Sigmoid colon (tissue), 6 donors: ENCODE measurements at regions not wholly inside any gene's neighbourhood (a gene's known extent, or its start where the extent isn't known, plus 50 kb on each side); places are given as distances from the start of the nearest gene placed in this dataset.

ENCODE experiments used
- DNase-seq: peaks from one replicate; pipeline ENCODE4 v3.0.0-alpha.2; 2019
- H3K27ac ChIP-seq, 4 donors: fragments of 200-600 bp; sonication (generic); one replicate each; pipeline ENCODE4 v1.5.1; 2016 to 2019; ENCODE audit warnings: mild to moderate bottlenecking in 1 of 4
- H3K27me3 ChIP-seq, 3 donors: fragments of 200-600 bp; sonication (generic); one replicate each; pipeline ENCODE4 v1.5.1; 2019; ENCODE audit warnings: mild to moderate bottlenecking in 1 of 3
- H3K36me3 ChIP-seq, 4 donors: fragments of 200-600 bp; sonication (generic); one replicate each; pipeline ENCODE4 v1.5.1; 2016 to 2019
- H3K4me1 ChIP-seq, 4 donors: fragments of 200-600 bp; sonication (generic); one replicate each; pipeline ENCODE4 v1.5.1; 2017 to 2019
- H3K4me3 ChIP-seq, 4 donors: fragments of 200-600 bp; sonication (generic); one replicate each; pipeline ENCODE4 v1.5.1; 2017 to 2019; ENCODE audit warnings: mild to moderate bottlenecking in 2 of 4, moderate library complexity in 1 of 4
- H3K9me3 ChIP-seq, 4 donors: fragments of 200-600 bp in 3 of 4; sonication (generic) in 3 of 4; one replicate each; pipeline versions ENCODE4 v1.5.1 to v1.6.1; 2013 to 2019
- CTCF ChIP-seq, 4 experiments: fragments of 450-650 bp in 3 of 4; fragments of 200-600 bp in 1 of 4; IDR thresholded peaks; one replicate each; pipeline ENCODE4 v1.5.1; 2016 to 2019; ENCODE audit warnings: antibody characterized with exemption in 4 of 4, mild to moderate bottlenecking in 3 of 4, moderate library complexity in 2 of 4
- EP300 ChIP-seq, 4 donors: sonication (generic); formaldehyde crosslinking; IDR thresholded peaks; one replicate each; pipeline ENCODE4 v1.6.1; 2017; ENCODE audit warnings: antibody characterized with exemption in 4 of 4
- POLR2A ChIP-seq, 2 donors: fragments of 450-650 bp; IDR thresholded peaks; one replicate each; pipeline ENCODE4 v1.6.1; 2016; ENCODE audit warnings: antibody characterized with exemption in 2 of 2, mild to moderate bottlenecking in 2 of 2, moderate library complexity in 2 of 2
- POLR2AphosphoS5 ChIP-seq, 4 donors: sonication (generic); formaldehyde crosslinking; IDR thresholded peaks; one replicate each; pipeline ENCODE4 v1.6.1; 2017; ENCODE audit warnings: antibody characterized with exemption in 4 of 4
- WGBS, 2 donors: extraction: QIAGEN DNeasy Blood & Tissue Kit; methylation state at CpG; one replicate each; pipeline ENCODE4 v1.1.7; 2013; 5-methylcytosine and 5-hydroxymethylcytosine counted together
- intact Hi-C: fragments of 100-400 bp; cut with DNase I; formaldehyde crosslinking; loops from one replicate; pipeline ENCODE4 v1.15.1; 2023
- donor health status: healthy with polysubstance abuse.
- donor health status: healthy.

- Histone ChIP-seq H3K4me3 (no peak overlapping the region), H3K4me1 (no peaks in the 10 kb centered on the region), H3K9me3 (no peaks in the 10 kb centered on the region), H3K27me3 (no peaks in the 10 kb centered on the region), H3K27ac (no peak overlapping the region), H3K36me3 (no peaks in the 10 kb centered on the region)
- intact Hi-C loops: no loop called here
- no peak for DNase-seq
- WGBS, 2 donors: 96 to 98% methylated on average over 1 of the region's 1 CpG
- no peak for TF ChIP-seq POLR2AphosphoS5 (IDR thresholded peaks at IDR 0.05)
- TF ChIP-seq EP300 (IDR thresholded peaks at IDR 0.05): no peak
- TF ChIP-seq POLR2A (IDR thresholded peaks at IDR 0.05): no peak
- TF ChIP-seq CTCF (IDR thresholded peaks at IDR 0.05): no peak
Measured at GRCh38 chr11:28871090-28871489, 762.9 kb downstream of the METTL15 start.

DNA sequence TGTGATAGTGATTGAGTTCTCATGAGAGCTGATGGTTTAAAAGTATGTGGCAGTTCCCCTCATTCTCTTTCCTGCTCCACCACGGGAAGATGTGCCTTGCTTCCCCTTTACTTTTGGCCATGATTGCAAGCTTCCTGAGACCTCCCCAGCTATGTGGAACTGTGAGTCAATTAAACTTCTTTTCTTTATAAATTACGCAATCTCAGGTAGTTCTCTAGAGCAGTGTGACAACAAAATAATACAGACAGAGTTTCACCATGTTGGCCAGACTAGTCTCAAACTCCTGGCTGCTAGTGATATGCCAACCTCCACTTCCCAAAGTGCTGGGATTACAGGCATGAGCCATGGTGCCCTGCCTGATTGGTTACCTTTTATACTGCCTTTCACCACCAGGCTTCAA, 755.2 kb downstream of the METTL15 start:
- Histone ChIP-seq H3K4me1 (no peaks in the 10 kb centered on the region), H3K4me3 (no peak overlapping the region), H3K27me3 (no peaks in the 10 kb centered on the region), H3K36me3 (no peaks in the 10 kb centered on the region), H3K9me3 (peaks cover 0 to 2% (median 0%) of the 10 kb centered on the region in 4 donors), H3K27ac (no peak overlapping the region)
- intact Hi-C loops: no loop called here
- no peak for TF ChIP-seq EP300 (IDR thresholded peaks at IDR 0.05)
- no peak for TF ChIP-seq CTCF (IDR thresholded peaks at IDR 0.05)
- TF ChIP-seq POLR2AphosphoS5 (IDR thresholded peaks at IDR 0.05): no peak
- DNase-seq: no peak
- 78 to 81% methylated on average over 2 of the region's 2 CpGs for WGBS, 2 donors

- H3K4me1 ChIP-seq: no peaks in the 10 kb centered on the region
- WGBS, 2 donors: 20 to 35% methylated on average over 2 of the region's 2 CpGs
- H3K27me3 ChIP-seq: no peaks in the 10 kb centered on the region
- H3K4me3 ChIP-seq: no peak overlapping the region
- TF ChIP-seq POLR2AphosphoS5 (IDR thresholded peaks at IDR 0.05): no peak
- TF ChIP-seq EP300 (IDR thresholded peaks at IDR 0.05): no peak
- TF ChIP-seq CTCF (IDR thresholded peaks at IDR 0.05): no peak
- TF ChIP-seq POLR2A (IDR thresholded peaks at IDR 0.05): no peak
- no peak for DNase-seq
- H3K27ac ChIP-seq: no peak overlapping the region
- H3K9me3 ChIP-seq: peaks cover 0 to 5% (median 1%) of the 10 kb centered on the region in 4 donors
- intact Hi-C loops: no loop called here
- H3K36me3 ChIP-seq: no peaks in the 10 kb centered on the region
Measured at GRCh38 chr11:28860893-28861292, 752.7 kb downstream of the METTL15 start.

- no peaks in the 10 kb centered on the region for H3K27me3 ChIP-seq
- no peak overlapping the region for H3K4me3 ChIP-seq
- no peaks in the 10 kb centered on the region for H3K36me3 ChIP-seq
- H3K4me1 ChIP-seq: no peaks in the 10 kb centered on the region
- DNase-seq: no peak
- WGBS, 2 donors: 54 to 67% methylated on average over 2 of the region's 2 CpGs
- no peak for TF ChIP-seq POLR2AphosphoS5 (IDR thresholded peaks at IDR 0.05)
- no peak for TF ChIP-seq POLR2A (IDR thresholded peaks at IDR 0.05)
- TF ChIP-seq EP300 (IDR thresholded peaks at IDR 0.05): no peak
- TF ChIP-seq CTCF (IDR thresholded peaks at IDR 0.05): no peak
- H3K27ac ChIP-seq: no peak overlapping the region
- peaks cover 0 to 5% (median 1%) of the 10 kb centered on the region in 4 donors for H3K9me3 ChIP-seq
- intact Hi-C loops: no loop called here
Measured at GRCh38 chr11:28858076-28858475, 749.9 kb downstream of the METTL15 start.

GRCh38 chr11:28849053-28849452, 740.9 kb downstream of the METTL15 start:
- H3K27me3 ChIP-seq: no peaks in the 10 kb centered on the region
- no peak for DNase-seq
- intact Hi-C loops: no loop called here
- H3K4me3 ChIP-seq: no peak overlapping the region
- no peaks in the 10 kb centered on the region for H3K4me1 ChIP-seq
- H3K36me3 ChIP-seq: no peaks in the 10 kb centered on the region
- no peak overlapping the region for H3K27ac ChIP-seq
- TF ChIP-seq EP300 (IDR thresholded peaks at IDR 0.05): no peak
- TF ChIP-seq POLR2AphosphoS5 (IDR thresholded peaks at IDR 0.05): no peak
- TF ChIP-seq CTCF (IDR thresholded peaks at IDR 0.05): no peak
- TF ChIP-seq POLR2A (IDR thresholded peaks at IDR 0.05): no peak
- H3K9me3 ChIP-seq: peaks cover 0 to 4% (median 0%) of the 10 kb centered on the region in 4 donors
